A549 (cell line): ENCODE measurements at regions not wholly inside any gene's neighbourhood (a gene's known extent, or its start where the extent isn't known, plus 50 kb on each side); places are given as distances from the start of the nearest gene placed in this dataset.

Source experiments
- ATAC-seq, 2 experiments: fragments of 200-7000 bp in 1 of 2; fragments of >200 bp in 1 of 2; cut with Nextera tagmentation in 1 of 2; cut with Tn5 transposase in 1 of 2; 3 replicates each; pipeline versions ENCODE4 v1.8.0 to v1.9.1; 2018 to 2020; ENCODE audit warnings: mild to moderate bottlenecking in 1 of 2, moderate library complexity in 1 of 2
- CTCF ChIA-PET: fragments of 300-600 bp; sonication (Branson Sonifier 250); formaldehyde crosslinking; extraction: SDS; loops from one replicate; lab custom pipeline; 2021; ENCODE audit warnings: antibody characterized with exemption, inconsistent platforms; lab: Yijun Ruan, JAX
- POLR2A ChIA-PET: fragments of 350-600 bp; formaldehyde crosslinking; extraction: SDS; loops from one replicate; lab custom pipeline; 2021; ENCODE audit warnings: antibody characterized with exemption, inconsistent platforms; lab: Yijun Ruan, JAX
- DNase-seq, 2 experiments: peaks; one replicate each; pipeline versions ENCODE4 v3.0.0 to v3.0.0-alpha.2; 2011 to 2016; ENCODE audit warnings: low read depth in 1 of 2, low spot score in 1 of 2
- FAIRE-seq: peaks from 2 replicates; lab custom pipeline; 2011; peaks lifted over from hg19 to GRCh38; lab: Jason Lieb, UNC
- H3K27ac ChIP-seq, 2 experiments: fragments of >200 bp; sonication (Bioruptor Twin); formaldehyde crosslinking; 3 replicates each; pipeline ENCODE4 v1.5.1; 2016 to 2017
- H3K4me1 ChIP-seq: fragments of >200 bp; sonication (Bioruptor Twin); formaldehyde crosslinking; 3 replicates; pipeline ENCODE4 v1.6.1; 2016
- H3K4me2 ChIP-seq: fragments of >200 bp; sonication (Bioruptor Twin); formaldehyde crosslinking; 3 replicates; pipeline ENCODE4 v1.6.1; 2016
- H3K4me3 ChIP-seq: fragments of >200 bp; sonication (Bioruptor Twin); formaldehyde crosslinking; 3 replicates; pipeline ENCODE4 v1.5.1; 2016
- H3K9me3 ChIP-seq: fragments of >200 bp; sonication (Bioruptor Twin); formaldehyde crosslinking; 3 replicates; pipeline ENCODE4 v1.6.1; 2016
- CBX2 ChIP-seq: fragments of 200-600 bp; sonication (generic); IDR thresholded peaks from 2 replicates; pipeline ENCODE4 v1.6.1; 2016; ENCODE audit warnings: low read depth, mild to moderate bottlenecking, borderline replicate concordance
- CEBPB ChIP-seq, 2 experiments: fragments of >200 bp in 1 of 2; sonication (Bioruptor Twin) in 1 of 2; formaldehyde crosslinking in 1 of 2; IDR thresholded peaks; 2 replicates each; pipeline ENCODE4 v1.6.1; 2012 to 2016
- CHD2 ChIP-seq: fragments of 150-350 bp; IDR thresholded peaks from 2 replicates; pipeline ENCODE4 v1.6.1; 2014; ENCODE audit warnings: low read length; ENCODE audit not compliant: partially characterized antibody
- GATA3 ChIP-seq: IDR thresholded peaks from 2 replicates; pipeline ENCODE4 v1.6.1; 2012; ENCODE audit warnings: borderline replicate concordance
- HDAC2 ChIP-seq: fragments of 200-600 bp; sonication (generic); IDR thresholded peaks from 2 replicates; pipeline ENCODE4 v1.6.1; 2016
- HMGXB4 ChIP-seq: fragments of 250-450 bp; sonication (Bioruptor Pico); IDR thresholded peaks from 2 replicates; pipeline ENCODE4 v1.5.0; 2021; ENCODE audit warnings: mild to moderate bottlenecking, moderate library complexity, borderline replicate concordance
- HOXA7 ChIP-seq: fragments of 250-450 bp; sonication (Bioruptor Pico); IDR thresholded peaks from 2 replicates; pipeline ENCODE4 v1.5.0; 2020; ENCODE audit warnings: mild to moderate bottlenecking, moderate library complexity
- NR3C1 ChIP-seq: fragments of >200 bp; sonication (Bioruptor Twin); formaldehyde crosslinking; IDR thresholded peaks from 3 replicates; pipeline ENCODE4 v1.6.1; 2017
- POLR2A ChIP-seq: IDR thresholded peaks from 2 replicates; pipeline ENCODE4 v1.6.1; 2012; ENCODE audit warnings: mild to moderate bottlenecking, low read length
- RAD21 ChIP-seq, 2 experiments: fragments of >200 bp in 1 of 2; sonication (Bioruptor Twin) in 1 of 2; formaldehyde crosslinking in 1 of 2; IDR thresholded peaks in 1 of 2; conservative IDR thresholded peaks in 1 of 2; 2 replicates in 1 of 2; 3 replicates in 1 of 2; pipeline ENCODE4 v1.6.1; 2012 to 2018; ENCODE audit warnings: inconsistent platforms in 1 of 2
- RARB ChIP-seq: fragments of 250-450 bp; sonication (Bioruptor Pico); IDR thresholded peaks from 2 replicates; pipeline ENCODE4 v1.8.0; 2021; ENCODE audit warnings: mild to moderate bottlenecking, moderate library complexity
- REST ChIP-seq: fragments of 200-600 bp; sonication (generic); IDR thresholded peaks from 2 replicates; pipeline ENCODE4 v1.6.1; 2016; ENCODE audit warnings: antibody characterized with exemption, mild to moderate bottlenecking, moderate library complexity
- RNF2 ChIP-seq: fragments of 200-600 bp; sonication (generic); IDR thresholded peaks from 2 replicates; pipeline ENCODE4 v1.6.1; 2016; ENCODE audit warnings: low read depth, mild to moderate bottlenecking, antibody characterized with exemption, moderate library complexity, borderline replicate concordance
- SMC3 ChIP-seq: fragments of >200 bp; sonication (Bioruptor Twin); formaldehyde crosslinking; IDR thresholded peaks from 3 replicates; pipeline ENCODE4 v1.6.1; 2018; ENCODE audit warnings: inconsistent platforms
- SREBF2 ChIP-seq: fragments of 450-650 bp; IDR thresholded peaks from 2 replicates; pipeline ENCODE4 v1.6.1; 2014; ENCODE audit warnings: mild to moderate bottlenecking, moderate library complexity
- TFCP2L1 ChIP-seq: fragments of 250-450 bp; sonication (Bioruptor Pico); IDR thresholded peaks from 2 replicates; pipeline ENCODE4 v1.5.0; 2021; ENCODE audit warnings: mild to moderate bottlenecking
- USF2 ChIP-seq: fragments of 450-650 bp; IDR thresholded peaks from 2 replicates; pipeline ENCODE4 v1.6.1; 2014; ENCODE audit warnings: antibody characterized with exemption
- ZC3H11A ChIP-seq: fragments of 450-650 bp; IDR thresholded peaks from 2 replicates; pipeline ENCODE4 v1.6.1; 2014; ENCODE audit warnings: antibody characterized with exemption, mild to moderate bottlenecking
- ZFP36 ChIP-seq: fragments of 450-650 bp; IDR thresholded peaks from 2 replicates; pipeline ENCODE4 v1.6.1; 2014; ENCODE audit warnings: borderline replicate concordance; ENCODE audit not compliant: partially characterized antibody
- WGBS: methylation state at CpG from one replicate; pipeline ENCODE4 v1.1.6; 2017; ENCODE audit errors: missing lambda C conversion rate; 5-methylcytosine and 5-hydroxymethylcytosine counted together
- TF ChIP-seq, protein P1 (sequence below): IDR thresholded peaks from 2 replicates; pipeline ENCODE4 v1.6.1; 2012

DNA sequence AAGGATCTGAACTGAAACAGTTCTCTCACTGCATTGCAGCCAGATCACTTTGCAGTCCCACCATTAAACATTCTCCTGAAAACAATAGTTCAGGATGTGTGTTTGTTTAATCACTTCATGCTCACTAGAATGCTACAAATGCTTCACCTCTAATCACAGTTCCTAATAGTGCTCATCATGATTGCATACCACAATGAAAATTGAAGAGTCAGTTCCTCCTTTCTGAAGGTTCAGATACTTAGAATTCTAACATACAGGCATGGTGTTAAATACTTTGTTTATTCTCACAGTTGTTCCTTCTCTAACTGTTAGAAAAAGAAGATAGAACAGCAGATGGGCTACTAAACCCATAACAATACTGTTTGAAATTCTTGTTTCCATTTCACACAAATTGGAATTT is 622.3 kb upstream of the ACVR2A start (continued):
- TF ChIP-seq GATA3 (no peak), ZFP36 (no peak), POLR2A (no peak)

GRCh38 chr2:147214914-147215313 is 629.9 kb upstream of the ACVR2A start:
- CTCF ChIA-PET: no interaction called here
- no peak overlapping the region for H3K4me3 ChIP-seq
- FAIRE-seq: no peak

DNA sequence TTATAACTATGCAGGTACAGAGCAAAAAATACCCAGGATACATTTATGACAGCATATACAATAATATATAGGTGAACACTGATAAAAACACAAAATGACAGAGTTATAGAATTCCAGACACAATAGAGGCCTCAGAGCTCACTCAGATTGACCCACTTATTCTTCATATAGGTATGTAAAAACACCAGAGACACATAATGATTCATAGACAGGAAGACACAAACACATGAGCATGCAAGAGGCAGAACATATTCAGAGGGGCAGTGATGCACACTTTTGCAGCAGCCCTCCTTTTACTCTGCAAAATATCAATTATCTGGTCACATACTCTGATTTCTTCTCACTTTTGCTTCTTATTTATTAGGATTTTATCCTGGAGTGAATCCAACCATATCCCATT is 633.3 kb upstream of the ACVR2A start:
- no peak overlapping the region for H3K4me2 ChIP-seq
- H3K27ac ChIP-seq: no peak overlapping the region
- H3K4me3 ChIP-seq: no peak overlapping the region
- H3K4me1 ChIP-seq: no peaks in the 10 kb centered on the region
- DNase-seq (no peak), ATAC-seq (no peak), FAIRE-seq (no peak)
- no peaks in the 10 kb centered on the region for H3K9me3 ChIP-seq
- ChIA-PET CTCF (no interaction called here), POLR2A (no interaction called here)
- TF ChIP-seq, protein P1, sequence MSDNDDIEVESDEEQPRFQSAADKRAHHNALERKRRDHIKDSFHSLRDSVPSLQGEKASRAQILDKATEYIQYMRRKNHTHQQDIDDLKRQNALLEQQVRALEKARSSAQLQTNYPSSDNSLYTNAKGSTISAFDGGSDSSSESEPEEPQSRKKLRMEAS: no peak
- TF ChIP-seq CEBPB (IDR thresholded peaks at IDR 0.05): no peak
- TF ChIP-seq HMGXB4 (CRISPR knock-in tag): no peak
- TF ChIP-seq CHD2: no peak
- no peak for TF ChIP-seq SREBF2
- no peak for TF ChIP-seq RNF2
- no peak for TF ChIP-seq RARB (CRISPR knock-in tag)
- no peak for TF ChIP-seq USF2
- TF ChIP-seq GATA3: no peak
- no peak for TF ChIP-seq REST
- no peak for TF ChIP-seq SMC3
- no peak for TF ChIP-seq TFCP2L1 (CRISPR knock-in tag)
- no peak for TF ChIP-seq ZC3H11A
- TF ChIP-seq HOXA7 (CRISPR knock-in tag): no peak
- no peak for TF ChIP-seq CBX2

More at GRCh38 chr2:147214914-147215313, 629.9 kb upstream of the ACVR2A start:
- ATAC-seq (no peak), DNase-seq (no peak)
- H3K27ac ChIP-seq: no peak overlapping the region
- POLR2A ChIA-PET: no interaction called here
- H3K4me1 ChIP-seq: no peaks in the 10 kb centered on the region
- 0% methylated on average over 2 of the region's 2 CpGs for WGBS
- no peak overlapping the region for H3K4me2 ChIP-seq
- TF ChIP-seq RAD21 (conservative IDR thresholded peaks at IDR 0.05 in 1 of 2, IDR thresholded peaks at IDR 0.05 in 1 of 2) (no peak), NR3C1 (no peak), SREBF2 (no peak), CHD2 (no peak), HDAC2 (no peak)
- no peaks in the 10 kb centered on the region for H3K9me3 ChIP-seq
